ENCODE measurements at regions not wholly inside any gene's neighbourhood (a gene's known extent, or its start where the extent isn't known, plus 50 kb on each side); places are given as distances from the start of the nearest gene placed in this dataset.

DNA sequence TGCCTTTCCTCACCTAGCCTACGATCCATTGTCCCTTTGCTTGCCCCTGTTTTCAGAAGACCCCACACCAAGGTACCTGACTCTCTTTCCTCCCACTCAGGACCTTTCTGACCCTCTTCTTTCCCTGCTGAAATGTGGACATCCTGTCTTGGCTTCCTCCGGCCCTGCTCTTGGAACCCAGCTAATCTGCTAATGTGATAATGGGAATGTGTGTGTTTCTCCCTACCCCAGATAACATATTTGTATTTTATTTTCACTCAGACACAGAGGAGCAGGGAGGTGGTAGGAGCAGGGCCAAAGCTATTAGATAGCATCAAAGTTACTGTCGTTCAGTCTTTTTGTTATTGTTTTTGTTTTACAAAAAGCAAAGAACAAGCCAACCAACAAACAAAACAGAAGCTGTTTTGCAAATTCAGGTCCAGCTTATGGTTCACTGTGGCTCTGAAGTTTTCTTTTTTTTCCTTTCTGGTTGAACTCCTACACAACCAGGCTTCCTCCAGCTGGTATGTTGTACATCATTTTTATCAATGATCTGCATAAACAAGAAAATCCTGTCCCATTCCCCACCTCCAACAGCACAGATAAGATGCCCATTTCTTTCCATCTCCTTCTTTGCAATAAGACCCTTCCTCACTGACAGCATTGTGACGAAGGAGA, 137.3 kb downstream of the C12orf75 start:
- TF ChIP-seq CTCF (IDR thresholded peaks at IDR 0.05) (no peak), POLR2A (IDR thresholded peaks at IDR 0.05) (no peak)

Data from ovary (tissue), 3 donors.